ENCODE measurements at regions not wholly inside any gene's neighbourhood (a gene's known extent, or its start where the extent isn't known, plus 50 kb on each side); places are given as distances from the start of the nearest gene placed in this dataset.

GRCh38 chr2:193627187-193627926 is 1432.6 kb upstream of the TMEFF2 start:
- no peak for DNase-seq

DNA sequence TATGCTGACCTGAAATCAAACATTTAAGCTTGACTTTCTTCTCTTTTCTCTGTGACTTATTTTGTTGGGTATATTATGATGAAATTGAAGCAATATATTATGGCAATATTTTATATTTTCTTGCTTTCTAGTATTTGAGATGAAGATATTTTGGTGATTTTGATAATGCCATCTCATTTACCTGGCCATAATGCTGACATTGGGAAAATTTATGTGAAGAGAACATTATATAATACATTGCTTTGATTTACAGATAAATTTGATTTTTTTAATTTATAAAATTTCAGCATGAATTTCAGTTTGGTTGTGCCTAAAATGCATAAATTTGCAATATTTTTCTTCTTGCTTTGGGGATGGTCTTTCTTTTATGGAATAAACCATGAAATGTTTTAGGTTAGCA is 1413.7 kb upstream of the TMEFF2 start:
- no peak for DNase-seq

DNA sequence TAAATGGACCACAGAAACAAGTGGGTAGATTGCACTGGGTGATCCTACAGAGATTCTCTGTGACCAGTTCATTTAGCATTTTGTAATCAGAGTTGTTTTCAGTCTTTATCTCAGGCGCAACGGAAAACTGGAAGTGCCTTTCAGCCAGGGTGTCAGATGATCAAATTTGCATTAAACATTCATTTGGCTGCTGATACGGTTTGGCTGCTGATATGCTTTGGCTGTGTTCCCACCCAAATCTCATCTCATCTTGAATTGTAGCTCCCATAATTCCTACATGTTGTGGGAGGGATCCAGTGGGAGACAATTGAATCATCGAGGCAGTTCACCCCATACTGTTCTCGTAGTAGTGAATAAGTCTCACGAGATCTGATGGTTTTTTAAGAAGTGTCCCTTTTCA is 1396.1 kb upstream of the TMEFF2 start:
- no peak for DNase-seq

DNA sequence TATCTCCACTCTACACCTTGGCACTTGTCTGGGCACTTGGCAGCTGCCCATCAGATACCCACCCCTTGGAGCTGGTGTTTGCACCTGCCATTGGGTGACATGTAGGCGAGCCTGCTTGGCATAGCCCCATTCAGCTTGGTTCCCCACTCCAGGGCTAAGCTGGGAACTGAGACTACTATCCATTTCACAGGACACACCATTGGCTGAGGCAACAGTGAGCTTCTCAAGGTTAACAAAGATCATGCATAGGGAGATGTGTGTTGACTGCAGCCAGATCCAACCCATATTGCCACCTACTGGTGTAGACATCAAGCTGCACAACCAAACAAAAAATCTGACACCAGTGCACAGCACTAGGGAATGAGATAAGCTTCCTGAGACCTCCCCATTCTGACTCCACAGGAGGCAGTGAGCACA is 1389.8 kb upstream of the TMEFF2 start:
- peak in 1 of 2 experiments; percentile 17 for DNase-seq

GRCh38 chr2:193583638-193584400 is 1389.1 kb upstream of the TMEFF2 start:
- DNase-seq, result peak in 1 of 2 experiments; percentile 49

GRCh38 chr2:193581807-193582206 is 1387.1 kb upstream of the TMEFF2 start:
- DNase-seq, result no peak

- DNase-seq, result no peak
Measured at GRCh38 chr2:193580176-193580950, 1385.6 kb upstream of the TMEFF2 start.

DNA sequence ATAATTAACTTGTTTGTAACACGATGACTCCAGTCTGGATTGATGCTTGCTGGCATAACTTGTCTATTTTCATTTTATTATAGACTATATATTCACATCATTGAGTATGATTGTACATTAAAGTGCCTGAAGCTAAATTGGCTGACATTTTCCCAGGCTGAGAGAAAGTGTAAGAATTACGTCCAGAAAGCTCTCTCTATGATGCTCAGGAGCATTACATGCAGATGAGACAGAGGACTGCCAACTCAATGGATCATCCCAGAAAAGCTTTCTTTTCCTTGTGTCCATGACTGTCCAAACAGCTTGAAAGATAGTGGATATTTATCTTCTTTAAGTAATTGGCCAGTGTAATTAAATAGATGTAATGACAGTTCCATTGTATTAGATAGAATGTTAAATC is 1372.2 kb upstream of the TMEFF2 start:
- DNase-seq, result no peak

GRCh38 chr2:193566276-193566675 is 1371.5 kb upstream of the TMEFF2 start:
- no peak for DNase-seq

- DNase-seq, result no peak
Measured at GRCh38 chr2:193562031-193562430, 1367.3 kb upstream of the TMEFF2 start.

DNA sequence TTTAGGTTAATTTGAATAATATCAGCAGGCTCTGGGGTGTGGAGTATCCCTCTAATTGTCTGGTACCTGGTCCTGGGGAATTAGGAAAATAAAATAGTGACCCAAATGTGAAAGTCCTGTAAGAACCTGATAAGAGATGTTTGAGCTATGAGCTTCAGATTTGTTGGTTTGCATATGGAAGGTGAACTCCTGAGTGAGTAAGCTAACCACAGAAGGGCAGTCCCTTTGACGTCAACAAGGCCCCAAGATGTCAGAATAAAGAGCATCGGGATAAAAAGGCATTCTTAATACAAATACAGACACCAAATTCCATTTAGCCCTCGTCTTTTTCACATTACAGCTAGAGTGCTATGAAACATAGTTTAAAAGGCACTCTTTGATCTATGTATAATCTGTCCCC is 1366.3 kb upstream of the TMEFF2 start:
- no peak for DNase-seq

DNA sequence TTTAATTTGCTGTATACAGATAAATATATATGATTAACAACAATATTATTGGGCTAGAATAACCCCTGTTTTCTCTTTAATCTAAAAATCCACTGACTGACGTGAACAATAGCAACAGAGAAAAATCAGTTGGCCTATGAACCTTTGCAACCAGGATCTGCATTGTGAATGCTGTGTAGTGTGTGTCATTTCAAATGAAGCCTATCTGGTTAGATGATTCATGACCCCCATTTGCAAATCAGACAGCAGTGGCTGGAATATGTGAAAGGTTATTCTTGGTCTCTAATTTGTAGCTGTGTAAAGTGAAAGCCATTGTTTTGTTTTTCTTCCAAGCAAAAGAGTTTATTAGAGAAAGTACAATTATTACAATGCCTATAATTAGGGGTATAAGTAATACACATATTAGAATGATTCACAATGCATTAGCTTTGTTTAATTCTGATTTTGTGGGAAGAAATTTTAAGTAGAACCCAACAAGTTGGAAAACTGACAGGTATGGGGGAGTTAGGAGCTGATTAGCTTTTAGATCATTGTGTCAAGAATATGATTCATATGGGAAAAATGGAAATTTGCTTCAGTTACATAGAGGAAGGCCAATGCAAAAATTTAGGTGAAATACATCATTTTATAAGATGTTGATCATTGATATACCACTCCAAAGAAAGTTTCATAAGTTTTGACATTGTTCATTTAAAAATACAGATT is 1362.2 kb upstream of the TMEFF2 start:
- no peak for DNase-seq

- no peak for DNase-seq
Measured at GRCh38 chr2:193549661-193550060, 1354.9 kb upstream of the TMEFF2 start.

- DNase-seq, result no peak
Measured at GRCh38 chr2:193542762-193543161, 1348.0 kb upstream of the TMEFF2 start.

DNA sequence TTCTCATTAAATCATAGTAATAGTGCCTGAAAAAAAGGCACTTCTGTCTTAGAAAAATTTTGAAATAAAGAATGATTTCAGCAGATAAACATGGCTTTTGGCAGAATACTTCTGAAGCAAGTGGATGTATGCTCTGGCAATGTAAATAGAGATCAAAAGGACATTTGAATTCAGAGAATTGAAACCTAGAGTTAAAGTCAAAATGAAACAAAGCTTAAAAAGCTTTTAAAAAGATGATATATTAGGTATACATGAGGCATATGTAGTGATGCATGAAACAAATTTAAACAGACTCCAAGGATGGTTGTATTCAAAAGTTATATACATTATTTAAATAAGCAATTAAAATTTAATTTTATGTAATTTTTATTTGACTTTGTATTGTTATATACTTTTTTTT is 1344.5 kb upstream of the TMEFF2 start:
- DNase-seq, result no peak

GRCh38 chr2:193538061-193538460 is 1343.3 kb upstream of the TMEFF2 start:
- DNase-seq, result no peak

- DNase-seq, result no peak
Measured at GRCh38 chr2:193537531-193537930, 1342.8 kb upstream of the TMEFF2 start.

DNA sequence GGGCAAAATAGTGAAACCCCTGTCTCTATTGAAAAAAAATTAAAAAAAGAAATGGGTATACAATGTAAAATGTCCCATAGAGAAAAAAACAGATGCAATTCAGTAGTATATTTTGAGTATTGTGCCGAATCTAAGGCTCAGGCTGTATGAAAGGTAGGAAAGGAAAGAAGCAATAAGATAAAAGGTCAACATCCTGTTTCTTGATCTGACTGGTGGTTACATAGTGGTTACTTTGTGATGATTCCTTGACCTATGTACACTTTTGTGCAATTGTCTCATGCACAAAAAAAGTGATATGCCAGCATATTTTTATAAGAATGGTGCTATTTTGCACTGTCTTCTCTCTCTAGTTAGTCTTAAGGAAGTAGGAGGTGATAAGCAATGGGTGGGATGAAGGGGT is 1333.7 kb upstream of the TMEFF2 start:
- DNase-seq, result no peak

DNA sequence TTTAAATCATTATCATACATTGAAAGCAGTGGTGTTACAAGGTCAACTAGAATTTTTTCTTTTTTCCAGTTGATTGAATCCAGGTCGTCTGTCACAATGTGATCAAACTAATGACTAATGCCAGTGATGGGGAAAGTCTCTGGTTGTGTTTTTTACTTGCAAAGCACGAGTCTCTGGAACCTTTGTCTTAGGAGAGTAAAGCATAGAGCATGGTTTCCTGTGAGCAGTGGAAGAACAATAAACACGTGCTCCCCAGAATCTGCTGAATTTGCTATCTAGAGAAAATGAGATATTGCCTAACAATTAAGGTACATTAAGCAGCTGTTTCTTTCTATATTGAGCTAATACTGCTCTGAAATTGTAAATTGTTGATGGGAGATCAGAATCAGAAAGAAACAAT is 1332.4 kb upstream of the TMEFF2 start:
- no peak for DNase-seq

DNA sequence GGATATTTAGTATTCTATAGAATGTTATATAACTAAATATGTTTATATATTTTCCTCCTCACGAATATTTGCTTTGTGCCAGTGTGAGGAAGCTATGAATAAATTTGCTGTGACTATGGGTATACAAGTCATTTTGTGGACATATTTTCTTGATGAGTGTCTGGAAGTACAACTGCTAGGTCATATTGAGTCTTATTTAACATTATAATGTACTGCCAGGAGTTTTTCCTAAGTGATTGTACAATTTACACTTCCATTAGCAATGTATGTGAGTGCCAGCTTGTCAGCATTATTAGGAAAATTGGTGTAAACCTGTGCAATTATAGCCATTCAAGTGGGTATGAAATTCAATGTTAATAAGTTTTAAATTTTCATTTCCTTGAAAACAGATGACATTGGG is 1328.9 kb upstream of the TMEFF2 start:
- DNase-seq, result no peak

DNA sequence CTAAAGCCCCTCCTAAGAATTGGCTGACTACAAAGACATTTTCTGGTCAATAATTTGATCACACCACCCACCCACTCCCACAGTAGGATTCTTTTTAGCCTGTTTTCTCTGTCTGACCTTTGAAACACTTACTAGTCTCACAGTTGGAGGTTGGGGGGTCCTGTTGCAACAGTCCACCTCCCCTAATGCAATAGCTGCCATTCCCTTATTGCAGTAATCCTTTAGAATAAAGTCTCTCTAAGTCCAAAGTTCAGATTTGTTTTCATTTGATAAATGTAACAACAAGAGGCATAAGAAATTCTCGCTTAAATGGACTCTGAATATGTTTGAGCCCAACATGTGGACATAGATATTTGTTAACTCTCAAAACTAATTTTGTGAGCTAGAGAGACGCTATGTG is 1326.8 kb upstream of the TMEFF2 start:
- DNase-seq, result no peak

- no peak for DNase-seq
Measured at GRCh38 chr2:193520709-193521458, 1326.2 kb upstream of the TMEFF2 start.
